Neural cell (in vitro differentiated cells): ENCODE measurements at regions not wholly inside any gene's neighbourhood (a gene's known extent, or its start where the extent isn't known, plus 50 kb on each side); places are given as distances from the start of the nearest gene placed in this dataset.

Experiments used
- H2AFZ ChIP-seq: fragments of 200-600, 300-800 bp; sonication (generic), shearing (Covaris generic); 2 replicates; pipeline ENCODE4 v1.6.0; 2014; ENCODE audit warnings: low read depth, mild to moderate bottlenecking, antibody characterized with exemption, low read length, moderate library complexity
- H3F3A ChIP-seq: fragments of 200-600 bp; shearing (Covaris generic); 2 replicates; pipeline ENCODE4 v1.6.1; 2016; ENCODE audit warnings: mild to moderate bottlenecking, moderate library complexity, mixed read lengths, antibody characterized with exemption, low read length; ENCODE audit not compliant: insufficient read depth, poor library complexity, severe bottlenecking
- H3K27ac ChIP-seq: fragments of 200-600, 300-800 bp; sonication (generic), shearing (Covaris generic); 2 replicates; pipeline ENCODE4 v1.5.1; 2014; ENCODE audit warnings: mild to moderate bottlenecking, low read length, moderate library complexity
- H3K27me3 ChIP-seq: fragments of 300-800, 200-600 bp; sonication (generic), shearing (Covaris generic); 2 replicates; pipeline ENCODE4 v1.6.0; 2014; ENCODE audit warnings: mild to moderate bottlenecking, low read depth, low read length, moderate library complexity; ENCODE audit not compliant: insufficient read depth
- H3K36me3 ChIP-seq: fragments of 300-800, 200-600 bp; sonication (generic), shearing (Covaris generic); 2 replicates; pipeline ENCODE4 v1.5.1; 2014; ENCODE audit warnings: mild to moderate bottlenecking, antibody characterized with exemption, low read length, moderate library complexity; ENCODE audit not compliant: insufficient read depth
- H3K4me2 ChIP-seq: fragments of 300-800, 200-600 bp; sonication (generic), shearing (Covaris generic); 2 replicates; pipeline ENCODE4 v1.6.0; 2014; ENCODE audit warnings: mild to moderate bottlenecking, low read length
- H3K4me3 ChIP-seq: fragments of 300-800, 200-600 bp; sonication (generic), shearing (Covaris generic); 2 replicates; pipeline ENCODE4 v1.5.1; 2014; ENCODE audit warnings: mild to moderate bottlenecking, low read length, moderate library complexity
- H3K79me2 ChIP-seq: fragments of 200-600 bp; shearing (Covaris generic); replicated peaks from 2 replicates; pipeline ENCODE4 v1.6.0; 2014; ENCODE audit warnings: mild to moderate bottlenecking, low read length, moderate library complexity; ENCODE audit not compliant: insufficient read depth
- H3K9ac ChIP-seq: fragments of 300-800, 200-600 bp; sonication (generic), shearing (Covaris generic); 2 replicates; pipeline ENCODE4 v1.6.1; 2016; ENCODE audit warnings: mild to moderate bottlenecking, low read length, mixed read lengths
- H3K9me2 ChIP-seq: fragments of 200-600 bp; shearing (Covaris generic); 2 replicates; pipeline ENCODE4 v1.6.1; 2016; ENCODE audit warnings: mild to moderate bottlenecking, low read length, mixed read lengths; ENCODE audit not compliant: insufficient read depth
- H3K9me3 ChIP-seq: fragments of 200-600, 300-800 bp; sonication (generic), shearing (Covaris generic); 2 replicates; pipeline ENCODE4 v1.6.1; 2016; ENCODE audit warnings: mild to moderate bottlenecking, mixed run types, low read length, moderate library complexity, mixed read lengths
- H4K20me1 ChIP-seq: fragments of 200-600 bp; shearing (Covaris generic); 2 replicates; pipeline ENCODE4 v1.6.1; 2016; ENCODE audit warnings: mild to moderate bottlenecking, mixed run types; ENCODE audit not compliant: insufficient read depth
- CTCF ChIP-seq: fragments of 450-650 bp; IDR thresholded peaks from 2 replicates; pipeline ENCODE4 v1.5.1; 2014; ENCODE audit warnings: antibody characterized with exemption, mild to moderate bottlenecking, moderate library complexity; ENCODE audit not compliant: poor library complexity, severe bottlenecking
- EP300 ChIP-seq: fragments of 450-650 bp; conservative IDR thresholded peaks from 2 replicates; pipeline ENCODE4 v1.6.1; 2014; ENCODE audit warnings: antibody characterized with exemption, mild to moderate bottlenecking, moderate library complexity; ENCODE audit not compliant: poor library complexity, severe bottlenecking
- MXI1 ChIP-seq: fragments of 450-650 bp; conservative IDR thresholded peaks from 2 replicates; pipeline ENCODE4 v1.6.1; 2014; ENCODE audit warnings: antibody characterized with exemption, mild to moderate bottlenecking; ENCODE audit not compliant: poor library complexity, severe bottlenecking
- POLR2AphosphoS5 ChIP-seq: IDR thresholded peaks from 2 replicates; pipeline ENCODE4 v1.6.1; 2012
- RAD21 ChIP-seq: fragments of 450-650 bp; conservative IDR thresholded peaks from 2 replicates; pipeline ENCODE4 v1.6.1; 2014; ENCODE audit warnings: antibody characterized with exemption, mild to moderate bottlenecking, moderate library complexity
- REST ChIP-seq: IDR thresholded peaks from 2 replicates; pipeline ENCODE4 v1.6.1; 2012; ENCODE audit warnings: borderline replicate concordance
- SMC3 ChIP-seq: fragments of 450-650 bp; conservative IDR thresholded peaks from 2 replicates; pipeline ENCODE4 v1.6.1; 2014; ENCODE audit warnings: antibody characterized with exemption, mild to moderate bottlenecking, moderate library complexity; ENCODE audit not compliant: poor library complexity
- TAF1 ChIP-seq: IDR thresholded peaks from 2 replicates; pipeline ENCODE4 v1.6.1; 2012; ENCODE audit warnings: low read depth

- Histone ChIP-seq H3K4me3 (no peak overlapping the region), H2AFZ (no peak overlapping the region), H3K9me3 (no peaks in the 10 kb centered on the region), H4K20me1 (no peaks in the 10 kb centered on the region), H3K9ac (no peak overlapping the region), H3K9me2 (no peaks in the 10 kb centered on the region), H3K27me3 (no peaks in the 10 kb centered on the region), H3F3A (no peaks in the 10 kb centered on the region), H3K79me2 (no peaks in the 10 kb centered on the region), H3K27ac (no peak overlapping the region), H3K4me2 (no peak overlapping the region), H3K36me3 (no peaks in the 10 kb centered on the region)
- TF ChIP-seq MXI1: no peak
- no peak for TF ChIP-seq TAF1
Measured at GRCh38 chr9:19992556-19992955, 203.7 kb upstream of the SLC24A2 start.

GRCh38 chr9:19989213-19989612 lies 200.4 kb upstream of the SLC24A2 start:
- H3K27me3 ChIP-seq: no peaks in the 10 kb centered on the region
- no peak overlapping the region for H3K4me2 ChIP-seq
- TF ChIP-seq EP300 (no peak), TAF1 (no peak)
- H3K9me3 ChIP-seq: no peaks in the 10 kb centered on the region
- no peak overlapping the region for H3K4me3 ChIP-seq
- no peak overlapping the region for H3K27ac ChIP-seq
- no peak overlapping the region for H2AFZ ChIP-seq
- H3K9ac ChIP-seq: no peak overlapping the region
- no peaks in the 10 kb centered on the region for H3K79me2 ChIP-seq
- H3K36me3 ChIP-seq: no peaks in the 10 kb centered on the region
- no peaks in the 10 kb centered on the region for H3F3A ChIP-seq
- H3K9me2 ChIP-seq: no peaks in the 10 kb centered on the region
- no peaks in the 10 kb centered on the region for H4K20me1 ChIP-seq

- no peaks in the 10 kb centered on the region for H3K9me3 ChIP-seq
- H2AFZ ChIP-seq: no peak overlapping the region
- no peaks in the 10 kb centered on the region for H3K9me2 ChIP-seq
- H3K4me2 ChIP-seq: no peak overlapping the region
- no peaks in the 10 kb centered on the region for H3K79me2 ChIP-seq
- no peak overlapping the region for H3K4me3 ChIP-seq
- H4K20me1 ChIP-seq: no peaks in the 10 kb centered on the region
- no peak for TF ChIP-seq CTCF
- TF ChIP-seq TAF1: no peak
- no peak for TF ChIP-seq MXI1
- TF ChIP-seq EP300: no peak
- TF ChIP-seq POLR2AphosphoS5: no peak
- TF ChIP-seq RAD21: no peak
- no peak for TF ChIP-seq SMC3
- TF ChIP-seq REST: no peak
- no peak overlapping the region for H3K27ac ChIP-seq
- no peaks in the 10 kb centered on the region for H3K27me3 ChIP-seq
- H3K36me3 ChIP-seq: no peaks in the 10 kb centered on the region
- H3K9ac ChIP-seq: no peak overlapping the region
- H3F3A ChIP-seq: no peaks in the 10 kb centered on the region
Measured at GRCh38 chr9:19988281-19988680, 199.4 kb upstream of the SLC24A2 start.
